AG09319 (cell line): ENCODE measurements at regions not wholly inside any gene's neighbourhood (a gene's known extent, or its start where the extent isn't known, plus 50 kb on each side); places are given as distances from the start of the nearest gene placed in this dataset.
"Not testable (repeated sequence)": the region's sequence is repeated elsewhere in the genome, so short reads cannot be mapped to it uniquely, and the experiment has no call there.

Experiments used
- DNase-seq: peaks from one replicate; pipeline ENCODE4 v3.0.0-alpha.2; 2010; ENCODE audit warnings: low read depth; ENCODE audit errors: extremely low read depth
- TF ChIP-seq, protein P1 (sequence below): IDR thresholded peaks from 2 replicates; pipeline ENCODE4 v1.5.1; 2011; ENCODE audit warnings: low read depth, mild to moderate bottlenecking, inconsistent platforms, low read length, moderate library complexity

DNA sequence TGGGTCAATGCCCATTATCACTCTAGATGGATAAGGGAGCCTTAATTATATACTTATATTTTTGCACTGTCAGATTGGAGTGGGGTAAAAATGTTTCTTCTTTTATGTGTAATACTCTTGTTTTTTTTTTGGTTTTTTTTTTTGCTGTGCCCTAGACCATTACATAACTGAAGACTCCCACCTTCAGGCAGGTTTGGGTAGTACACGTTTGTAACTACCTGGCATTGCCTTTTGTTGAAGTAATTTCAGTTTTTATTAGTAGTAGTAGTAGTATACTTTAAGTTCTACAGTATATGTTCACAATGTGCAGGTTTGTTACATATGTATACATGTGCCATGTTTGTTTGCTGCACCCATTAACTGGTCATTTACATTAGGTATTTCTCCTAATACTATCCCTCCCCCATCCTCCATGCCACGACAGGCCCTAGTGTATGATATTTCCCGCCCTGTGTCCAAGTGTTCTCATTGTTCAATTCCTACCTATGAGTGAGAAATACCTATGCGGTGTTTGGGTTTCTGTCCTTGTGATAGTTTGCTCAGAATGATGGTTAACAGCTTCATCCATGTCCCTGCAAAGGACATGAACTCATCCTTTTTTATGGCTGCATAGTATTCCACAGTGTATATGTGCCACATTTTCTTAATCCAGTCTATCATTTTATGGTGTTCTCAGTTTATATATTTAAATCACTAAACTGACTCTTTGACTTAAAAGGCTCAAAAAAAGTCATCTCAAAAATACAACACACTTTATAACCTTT, 109.2 kb upstream of the FBXO28 start:
- TF ChIP-seq, protein P1, sequence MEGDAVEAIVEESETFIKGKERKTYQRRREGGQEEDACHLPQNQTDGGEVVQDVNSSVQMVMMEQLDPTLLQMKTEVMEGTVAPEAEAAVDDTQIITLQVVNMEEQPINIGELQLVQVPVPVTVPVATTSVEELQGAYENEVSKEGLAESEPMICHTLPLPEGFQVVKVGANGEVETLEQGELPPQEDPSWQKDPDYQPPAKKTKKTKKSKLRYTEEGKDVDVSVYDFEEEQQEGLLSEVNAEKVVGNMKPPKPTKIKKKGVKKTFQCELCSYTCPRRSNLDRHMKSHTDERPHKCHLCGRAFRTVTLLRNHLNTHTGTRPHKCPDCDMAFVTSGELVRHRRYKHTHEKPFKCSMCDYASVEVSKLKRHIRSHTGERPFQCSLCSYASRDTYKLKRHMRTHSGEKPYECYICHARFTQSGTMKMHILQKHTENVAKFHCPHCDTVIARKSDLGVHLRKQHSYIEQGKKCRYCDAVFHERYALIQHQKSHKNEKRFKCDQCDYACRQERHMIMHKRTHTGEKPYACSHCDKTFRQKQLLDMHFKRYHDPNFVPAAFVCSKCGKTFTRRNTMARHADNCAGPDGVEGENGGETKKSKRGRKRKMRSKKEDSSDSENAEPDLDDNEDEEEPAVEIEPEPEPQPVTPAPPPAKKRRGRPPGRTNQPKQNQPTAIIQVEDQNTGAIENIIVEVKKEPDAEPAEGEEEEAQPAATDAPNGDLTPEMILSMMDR: peak; percentile 16
- not testable (repeated sequence) for DNase-seq

DNA sequence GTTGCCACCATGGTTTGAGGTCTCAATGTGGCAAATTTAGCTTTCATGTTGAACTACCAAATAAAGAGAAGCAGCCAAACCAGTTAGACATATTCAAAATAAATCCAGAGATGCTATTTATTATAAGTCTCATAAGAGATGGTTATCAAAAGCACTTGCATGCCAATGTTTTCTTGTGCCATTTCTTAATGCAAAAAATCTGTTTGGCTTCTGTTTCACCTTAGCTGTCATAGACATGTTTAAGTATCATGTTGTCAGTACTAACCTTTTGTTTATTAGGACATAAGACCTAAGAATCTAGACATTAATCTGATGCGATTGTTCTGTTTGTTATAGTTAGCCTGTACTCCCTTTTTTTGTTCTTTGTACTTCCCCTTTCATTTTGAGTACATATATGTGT, 110.0 kb upstream of the FBXO28 start:
- peak; percentile 57 for DNase-seq

DNA sequence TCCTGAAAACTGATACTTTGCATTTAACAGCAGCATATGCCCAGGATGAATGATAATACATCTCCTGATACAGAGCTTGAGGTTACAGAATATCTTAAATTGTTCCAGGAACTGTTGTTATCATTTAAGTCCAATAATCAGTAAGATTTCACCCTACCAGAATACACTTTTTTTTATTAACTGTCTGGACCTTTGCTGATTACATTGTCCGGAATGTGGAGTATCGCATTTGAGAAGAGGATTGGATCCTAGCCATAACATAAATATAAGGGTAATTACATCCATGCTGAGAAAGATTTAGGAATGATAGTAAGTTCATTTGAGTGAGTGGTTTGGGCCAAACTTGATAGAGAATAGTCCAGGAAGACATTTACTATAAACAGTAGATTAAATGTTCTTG, 112.2 kb upstream of the FBXO28 start:
- not testable (repeated sequence) for DNase-seq

DNA sequence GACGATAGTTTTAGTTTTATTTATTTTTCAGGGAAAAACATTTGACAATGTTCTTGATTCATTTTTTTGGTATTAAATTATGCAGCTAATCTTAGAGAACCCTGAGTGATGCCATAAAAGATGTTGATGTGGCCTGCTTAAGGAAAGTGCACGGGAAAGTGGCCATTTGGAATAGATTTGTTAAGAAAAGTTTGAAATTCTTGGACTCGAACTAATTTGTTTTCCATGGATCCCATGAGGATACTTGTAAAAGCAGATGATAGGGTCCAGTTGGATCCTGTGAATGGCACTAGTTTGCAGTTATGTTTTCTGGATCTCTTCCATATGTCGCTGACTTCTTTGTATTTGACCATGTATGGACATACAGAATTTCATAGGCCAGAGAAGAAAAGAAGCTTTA, 114.2 kb upstream of the FBXO28 start:
- DNase-seq: not testable (repeated sequence)

DNA sequence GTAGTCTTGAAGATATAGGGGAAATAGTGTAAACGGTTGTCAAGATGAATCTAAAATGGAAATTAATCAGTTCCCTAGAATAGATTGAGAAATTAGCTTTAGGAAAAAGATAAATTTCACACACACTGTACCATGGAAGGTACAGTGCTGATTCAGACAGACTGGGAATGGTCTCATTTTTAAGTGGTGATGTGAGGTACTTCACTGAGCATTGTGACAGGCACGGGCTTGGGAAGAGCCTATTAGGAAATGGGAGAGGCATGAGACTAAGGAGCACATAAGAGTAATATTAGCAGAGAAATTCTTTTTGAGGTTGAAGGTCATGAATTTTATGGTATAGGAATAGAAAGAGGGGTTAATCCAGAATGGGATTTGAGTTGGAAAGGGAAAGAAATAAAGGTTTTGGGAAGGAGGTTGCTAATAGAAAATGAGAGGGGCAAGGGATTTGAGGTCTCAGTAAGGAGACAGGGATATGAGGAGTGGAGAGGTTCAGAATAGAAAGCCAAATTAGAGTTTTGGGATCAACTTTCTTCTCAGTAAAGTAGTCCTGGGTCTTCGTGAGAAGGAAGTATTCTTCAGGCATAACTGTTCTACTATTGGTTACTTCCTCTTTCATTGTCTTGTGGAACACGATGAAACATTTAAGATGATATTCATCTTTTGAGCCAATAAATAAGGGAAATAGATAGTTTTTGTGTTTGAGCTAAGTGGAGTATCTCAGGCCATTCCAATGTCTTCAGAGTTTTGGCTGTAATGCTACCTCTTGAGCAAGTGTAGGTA, 115.0 kb upstream of the FBXO28 start:
- DNase-seq: not testable (repeated sequence)

DNA sequence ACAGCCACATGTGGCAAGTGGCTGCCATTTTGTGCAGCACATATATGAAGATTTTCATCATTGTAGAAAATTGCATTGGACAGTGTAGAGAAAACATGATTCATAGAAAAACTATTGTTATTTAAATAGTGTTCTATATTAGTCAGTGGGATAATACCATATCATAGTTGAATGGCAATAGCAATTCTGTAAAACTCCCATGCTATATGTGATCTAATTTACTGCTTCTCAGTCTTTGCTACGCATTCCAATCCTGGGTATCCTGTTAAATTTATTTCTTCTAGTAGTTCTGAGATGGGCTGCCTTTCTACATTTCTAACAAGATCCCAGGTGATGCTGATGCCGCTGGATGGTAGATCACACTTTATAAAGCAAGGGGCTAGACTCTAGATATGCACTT, 117.5 kb upstream of the FBXO28 start:
- not testable (repeated sequence) for DNase-seq

DNA sequence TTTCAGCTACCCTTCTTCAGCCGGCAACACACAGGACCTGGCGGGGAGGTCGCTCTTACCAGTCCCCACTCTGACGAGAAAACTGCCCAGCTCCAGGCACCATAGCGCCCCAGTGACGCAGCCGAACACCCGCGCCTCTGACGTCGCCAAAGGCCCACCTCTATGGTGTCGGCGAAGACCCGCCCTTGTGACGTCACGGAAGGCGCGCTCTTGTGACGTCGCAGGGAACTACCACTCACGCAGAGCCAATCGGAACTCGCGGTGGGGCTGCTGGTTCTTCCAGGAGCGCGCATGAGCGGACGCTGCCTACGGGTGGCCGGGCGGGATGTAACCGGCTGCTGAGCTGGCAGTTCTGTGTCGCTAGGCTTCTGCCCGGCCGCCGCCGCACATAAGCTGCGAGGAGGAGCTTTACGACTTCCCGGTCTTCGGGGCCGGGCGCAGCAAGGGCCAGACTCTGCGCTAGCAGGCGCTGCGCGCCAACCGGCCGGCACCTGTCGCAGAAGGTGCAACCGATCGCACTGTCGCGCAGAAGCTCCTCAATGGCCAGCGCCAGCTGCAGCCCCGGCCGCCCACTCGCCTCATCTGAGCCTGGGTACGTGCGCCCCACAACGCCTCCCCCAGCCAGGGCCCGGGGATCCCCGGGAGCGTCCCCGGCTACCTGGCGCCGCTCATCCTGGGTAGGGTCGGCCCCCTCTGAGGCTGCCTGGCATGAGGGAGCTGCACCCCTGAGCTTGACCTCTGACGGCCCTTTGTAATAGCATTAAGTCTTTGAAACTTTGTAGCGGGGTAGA, 121.3 kb upstream of the FBXO28 start:
- peak; percentile 96 for DNase-seq

DNA sequence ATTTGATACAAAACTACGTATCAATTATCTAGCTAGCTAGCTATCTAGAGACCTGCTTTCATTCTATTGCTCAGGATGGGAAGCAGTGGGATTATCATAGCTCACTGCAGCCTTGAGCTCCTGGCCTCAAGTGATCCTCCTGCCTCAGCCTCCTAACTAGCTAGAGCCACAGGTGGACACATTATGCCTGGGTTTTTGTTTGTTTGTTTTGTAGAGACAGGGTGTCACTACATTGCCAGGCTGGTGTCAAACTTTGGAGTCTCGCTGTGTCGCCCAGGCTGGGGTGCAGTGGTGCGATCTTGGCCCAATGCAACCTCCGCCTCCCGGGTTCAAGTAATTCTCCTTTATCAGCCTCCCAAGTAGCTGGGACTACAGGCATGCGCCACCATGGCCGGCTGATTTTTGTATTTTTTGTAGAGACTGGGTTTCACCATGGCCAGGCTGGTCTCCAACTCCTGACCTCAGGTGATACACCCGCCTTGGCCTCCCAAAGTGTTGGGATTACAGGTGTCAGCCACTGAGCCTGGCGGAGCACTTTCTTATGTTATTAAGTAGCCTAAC, 122.5 kb upstream of the FBXO28 start:
- DNase-seq: not testable (repeated sequence)

DNA sequence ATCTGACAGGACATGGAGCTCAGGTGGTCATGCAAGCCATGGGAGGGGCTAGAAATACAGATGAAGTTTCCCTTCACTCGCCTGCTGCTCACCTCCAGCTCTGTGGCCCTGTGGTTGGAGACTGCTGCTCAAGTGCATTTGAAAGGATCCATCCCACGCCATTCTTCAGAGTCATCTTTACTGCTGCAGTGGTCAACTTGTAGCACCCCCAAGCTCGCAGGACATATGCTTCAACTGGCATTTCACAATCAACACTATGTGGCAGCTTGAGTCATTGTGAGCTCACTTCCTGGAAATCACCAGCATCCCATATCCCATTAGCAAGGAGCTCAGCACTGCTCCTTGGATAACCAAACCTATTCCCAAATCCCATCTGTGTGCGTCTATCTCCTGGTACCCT, 116.2 kb upstream of the TP53BP2 start:
- DNase-seq: peak; percentile 20

DNA sequence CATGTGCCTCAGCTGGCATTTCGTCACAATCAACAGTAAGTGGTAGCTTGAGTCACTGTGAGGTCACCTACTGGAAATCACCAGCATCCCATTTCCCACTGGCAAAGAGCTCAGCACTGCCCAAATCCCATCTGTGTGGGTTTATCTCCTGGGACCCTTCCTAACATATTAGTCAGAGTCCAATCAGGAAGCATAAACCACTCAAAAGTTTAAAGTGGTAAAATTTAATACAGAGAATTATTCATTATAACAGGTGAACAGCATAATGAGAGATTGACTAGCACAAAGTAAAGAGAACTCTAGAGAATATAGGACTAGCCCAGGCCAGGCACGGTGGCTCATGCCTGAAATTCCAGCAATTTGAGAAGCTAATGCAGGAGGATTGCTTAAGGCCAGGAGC, 107.1 kb upstream of the TP53BP2 start:
- not testable (repeated sequence) for DNase-seq

DNA sequence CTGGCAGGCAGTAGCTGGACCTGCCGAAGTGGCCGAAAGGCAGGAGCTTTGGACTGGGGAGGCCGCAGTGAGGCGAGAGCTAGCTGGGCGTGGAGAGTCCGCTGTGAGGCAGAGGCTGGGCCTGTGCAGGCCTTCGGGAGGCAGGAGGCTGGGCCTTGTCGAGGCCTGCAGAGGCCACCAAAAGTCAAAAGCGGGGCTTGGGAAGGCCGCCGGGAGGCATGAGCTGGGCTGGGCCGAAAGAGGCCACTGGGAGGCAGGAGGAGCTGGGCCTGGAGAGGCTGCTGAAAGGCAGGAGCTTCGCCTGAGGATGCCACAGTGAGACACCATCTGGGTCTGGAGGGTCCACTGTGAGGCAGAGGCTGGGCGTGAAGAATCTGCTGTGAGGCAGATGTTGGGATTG, 105.8 kb upstream of the TP53BP2 start:
- not testable (repeated sequence) for DNase-seq

DNA sequence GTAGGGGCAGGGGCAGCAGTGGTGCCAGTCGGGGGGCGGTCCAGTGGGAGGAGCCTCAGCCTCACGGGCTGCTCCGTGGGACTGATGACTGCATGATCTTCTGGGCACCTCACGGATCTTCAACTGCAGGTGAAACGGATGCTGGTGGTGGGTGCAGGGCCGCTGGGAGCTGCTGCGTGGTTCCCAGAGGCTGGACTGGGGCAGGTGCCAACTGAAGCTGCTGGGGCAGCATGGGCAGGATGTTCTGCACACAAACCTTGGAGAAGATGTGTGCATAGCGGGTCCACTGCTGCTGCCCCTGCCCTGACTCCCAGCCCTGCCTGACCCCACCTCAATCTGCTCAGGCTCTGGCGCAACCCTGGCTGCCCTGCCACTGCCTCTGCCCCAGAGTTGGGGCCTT, 104.2 kb upstream of the TP53BP2 start:
- not testable (repeated sequence) for DNase-seq

DNA sequence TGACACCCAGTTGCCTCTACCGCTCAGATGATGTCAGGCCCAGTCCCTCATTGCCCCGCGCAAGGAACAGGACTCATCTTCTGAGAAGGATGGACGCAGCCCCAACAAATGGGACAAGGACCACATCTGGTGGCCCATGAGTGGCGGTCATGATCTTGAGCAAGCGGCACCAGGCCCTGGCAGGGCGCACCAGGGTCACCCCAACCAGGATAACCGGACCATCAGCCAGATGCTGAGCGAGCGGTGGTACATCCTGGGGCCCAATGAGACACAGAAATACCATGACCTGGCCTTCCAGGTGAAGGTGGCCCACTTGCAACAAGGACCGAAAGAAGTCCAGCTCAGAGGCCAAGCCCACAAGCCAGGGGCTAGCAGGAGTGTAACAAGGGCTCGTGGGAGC, 102.3 kb upstream of the TP53BP2 start:
- not testable (repeated sequence) for DNase-seq

DNA sequence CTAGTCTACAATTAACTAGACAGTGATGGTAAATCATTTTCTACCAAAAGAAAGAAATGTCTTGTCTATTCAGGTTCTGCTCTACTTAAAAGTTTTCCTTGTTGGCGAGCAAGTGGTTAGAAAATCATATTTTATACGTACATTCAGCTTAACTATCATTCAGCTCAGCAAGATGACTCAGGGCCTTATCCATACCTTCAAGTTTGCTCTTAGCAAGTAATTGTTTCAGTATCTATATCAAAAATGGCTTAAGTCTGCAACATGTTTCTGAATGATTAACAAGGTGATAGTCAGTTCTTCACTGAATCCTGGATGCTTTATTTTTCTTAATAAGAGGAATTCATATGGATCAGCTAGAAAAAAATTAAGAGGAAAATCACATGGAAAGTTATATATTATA, 90.8 kb upstream of the TP53BP2 start:
- not testable (repeated sequence) for DNase-seq

DNA sequence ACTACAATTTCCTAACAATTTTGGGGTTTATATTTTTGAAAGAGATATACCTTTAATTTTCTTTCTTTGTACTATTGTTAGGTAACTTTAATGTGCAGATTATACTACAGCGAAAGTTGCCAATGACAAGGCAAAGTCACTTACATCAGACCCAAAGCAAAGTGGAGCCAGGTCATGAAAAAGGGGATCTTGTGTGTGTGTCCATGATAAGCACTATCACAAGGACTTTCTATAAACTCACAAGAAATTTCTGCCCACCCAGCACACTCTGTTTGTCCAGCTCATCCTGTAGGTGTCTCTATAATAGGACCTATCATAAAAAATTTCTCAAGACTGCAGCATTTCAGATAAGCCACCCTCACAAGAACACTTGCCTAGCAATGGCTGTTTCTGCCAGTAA, 85.7 kb upstream of the TP53BP2 start:
- not testable (repeated sequence) for DNase-seq
